ENCODE measurements at regions not wholly inside any gene's neighbourhood (a gene's known extent, or its start where the extent isn't known, plus 50 kb on each side); places are given as distances from the start of the nearest gene placed in this dataset.

DNA sequence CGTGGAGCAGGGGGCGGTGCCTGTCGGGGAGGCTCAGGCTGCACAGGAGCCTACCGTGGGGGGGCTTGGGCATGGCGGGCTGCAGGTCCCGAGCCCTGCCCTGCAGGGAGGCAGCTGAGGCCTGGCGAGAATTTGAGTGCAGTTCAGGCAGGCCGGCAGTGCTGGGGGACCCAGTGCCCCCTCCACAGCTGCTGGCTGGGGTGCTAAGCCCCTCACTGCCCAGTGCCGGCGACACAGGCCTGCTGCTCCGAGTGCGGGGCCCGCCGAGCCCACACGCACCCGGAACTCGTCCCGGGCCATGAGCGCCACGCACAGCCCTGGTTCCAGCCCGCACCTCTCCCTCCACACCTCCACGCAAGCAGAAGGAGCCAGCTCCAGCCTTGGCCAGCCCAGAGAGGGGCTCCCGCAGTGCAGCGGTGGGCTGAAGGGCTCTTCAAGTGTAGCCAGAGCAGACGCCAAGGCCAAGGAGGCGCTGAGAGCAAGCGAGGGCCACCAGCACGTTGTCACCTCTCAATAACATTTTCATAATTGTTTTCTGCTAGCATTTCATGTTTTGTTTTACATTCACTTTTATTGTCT is 1378.9 kb upstream of the CELF4 start:
- TF ChIP-seq, protein P1, sequence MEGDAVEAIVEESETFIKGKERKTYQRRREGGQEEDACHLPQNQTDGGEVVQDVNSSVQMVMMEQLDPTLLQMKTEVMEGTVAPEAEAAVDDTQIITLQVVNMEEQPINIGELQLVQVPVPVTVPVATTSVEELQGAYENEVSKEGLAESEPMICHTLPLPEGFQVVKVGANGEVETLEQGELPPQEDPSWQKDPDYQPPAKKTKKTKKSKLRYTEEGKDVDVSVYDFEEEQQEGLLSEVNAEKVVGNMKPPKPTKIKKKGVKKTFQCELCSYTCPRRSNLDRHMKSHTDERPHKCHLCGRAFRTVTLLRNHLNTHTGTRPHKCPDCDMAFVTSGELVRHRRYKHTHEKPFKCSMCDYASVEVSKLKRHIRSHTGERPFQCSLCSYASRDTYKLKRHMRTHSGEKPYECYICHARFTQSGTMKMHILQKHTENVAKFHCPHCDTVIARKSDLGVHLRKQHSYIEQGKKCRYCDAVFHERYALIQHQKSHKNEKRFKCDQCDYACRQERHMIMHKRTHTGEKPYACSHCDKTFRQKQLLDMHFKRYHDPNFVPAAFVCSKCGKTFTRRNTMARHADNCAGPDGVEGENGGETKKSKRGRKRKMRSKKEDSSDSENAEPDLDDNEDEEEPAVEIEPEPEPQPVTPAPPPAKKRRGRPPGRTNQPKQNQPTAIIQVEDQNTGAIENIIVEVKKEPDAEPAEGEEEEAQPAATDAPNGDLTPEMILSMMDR (IDR thresholded peaks at IDR 0.05 in 8 of 11, conservative IDR thresholded peaks at IDR 0.05 in 3 of 11) = no peak
- TF ChIP-seq POLR2AphosphoS5 (IDR thresholded peaks at IDR 0.05) = no peak
